ENCODE measurements at regions not wholly inside any gene's neighbourhood (a gene's known extent, or its start where the extent isn't known, plus 50 kb on each side); places are given as distances from the start of the nearest gene placed in this dataset.

GRCh38 chr3:30258426-30259392 is 347.7 kb upstream of the TGFBR2 start:
- no peak overlapping the region for H3K27ac ChIP-seq (ENCODE audit: insufficient read depth, low read length)
- H3K36me3 ChIP-seq (ENCODE audit: control insufficient read depth, insufficient read depth, low read length) = no peaks in the 10 kb centered on the region
- H3K9ac ChIP-seq (ENCODE audit: insufficient read depth, low read length) = no peak overlapping the region
- H3K9me3 ChIP-seq (ENCODE audit: control insufficient read depth, insufficient read depth, low read depth, low read length) = no peaks in the 10 kb centered on the region
- H4K20me1 ChIP-seq (ENCODE audit: control insufficient read depth, extremely low read depth, insufficient read depth, low read length) = no peaks in the 10 kb centered on the region
- H2AFZ ChIP-seq (ENCODE audit: low read length) = no peak overlapping the region
- DNase-seq (ENCODE audit: low read depth in 2 of 2) = peak in 1 of 2 donors; percentile 44
- H3K79me2 ChIP-seq (ENCODE audit: control insufficient read depth, insufficient read depth, low read length) = no peaks in the 10 kb centered on the region
- TF ChIP-seq CTCF (conservative IDR thresholded peaks at IDR 0.05 in 1 of 2, IDR thresholded peaks at IDR 0.05 in 1 of 2; ENCODE audit: low read depth in 1 of 2, low read length in 2 of 2) = no peak
- no peak for TF ChIP-seq EZH2 (IDR thresholded peaks at IDR 0.05; ENCODE audit: low read length, missing control alignments)
- no peak overlapping the region for H3K4me2 ChIP-seq (ENCODE audit: extremely low read depth, insufficient read depth, low read length)
- no peak overlapping the region for H3K4me3 ChIP-seq (replicated peaks in 1 of 4; ENCODE audit: control extremely low read depth in 1 of 4, insufficient read depth in 1 of 4, low read depth in 3 of 4, low read length in 4 of 4)
- H3K4me1 ChIP-seq (ENCODE audit: control insufficient read depth, extremely low read depth, insufficient read depth, low read length) = peaks cover 11% of the 10 kb centered on the region
- H3K27me3 ChIP-seq (ENCODE audit: control insufficient read depth, insufficient read depth, low read length) = no peaks in the 10 kb centered on the region

- Histone ChIP-seq H3K36me3 (ENCODE audit: control insufficient read depth, insufficient read depth, low read length) (no peaks in the 10 kb centered on the region), H3K9ac (ENCODE audit: insufficient read depth, low read length) (no peak overlapping the region), H3K4me2 (ENCODE audit: extremely low read depth, insufficient read depth, low read length) (no peak overlapping the region), H3K27ac (ENCODE audit: insufficient read depth, low read length) (no peak overlapping the region), H3K79me2 (ENCODE audit: control insufficient read depth, insufficient read depth, low read length) (no peaks in the 10 kb centered on the region), H3K4me3 (replicated peaks in 1 of 4; ENCODE audit: control extremely low read depth in 1 of 4, insufficient read depth in 1 of 4, low read depth in 3 of 4, low read length in 4 of 4) (no peak overlapping the region), H3K4me1 (ENCODE audit: control insufficient read depth, extremely low read depth, insufficient read depth, low read length) (peaks cover 12% of the 10 kb centered on the region), H4K20me1 (ENCODE audit: control insufficient read depth, extremely low read depth, insufficient read depth, low read length) (no peaks in the 10 kb centered on the region), H2AFZ (ENCODE audit: low read length) (no peak overlapping the region), H3K27me3 (ENCODE audit: control insufficient read depth, insufficient read depth, low read length) (no peaks in the 10 kb centered on the region), H3K9me3 (ENCODE audit: control insufficient read depth, insufficient read depth, low read depth, low read length) (no peaks in the 10 kb centered on the region)
- no peak for DNase-seq (ENCODE audit: low read depth in 2 of 2)
- TF ChIP-seq EZH2 (IDR thresholded peaks at IDR 0.05; ENCODE audit: low read length, missing control alignments) (no peak), CTCF (conservative IDR thresholded peaks at IDR 0.05 in 1 of 2, IDR thresholded peaks at IDR 0.05 in 1 of 2; ENCODE audit: low read depth in 1 of 2, low read length in 2 of 2) (no peak)
These were observed 346.7 kb upstream of the TGFBR2 start for GRCh38 chr3:30259730-30260129.

- no peak for TF ChIP-seq CTCF (conservative IDR thresholded peaks at IDR 0.05 in 1 of 2, IDR thresholded peaks at IDR 0.05 in 1 of 2; ENCODE audit: low read depth in 1 of 2, low read length in 2 of 2)
- no peak for TF ChIP-seq EZH2 (IDR thresholded peaks at IDR 0.05; ENCODE audit: low read length, missing control alignments)
- H3K4me3 ChIP-seq (replicated peaks in 1 of 4; ENCODE audit: control extremely low read depth in 1 of 4, insufficient read depth in 1 of 4, low read depth in 3 of 4, low read length in 4 of 4) = no peak overlapping the region
- H2AFZ ChIP-seq (ENCODE audit: low read length) = no peak overlapping the region
- DNase-seq (ENCODE audit: low read depth in 2 of 2) = peak; percentile 12 to 57
- H4K20me1 ChIP-seq (ENCODE audit: control insufficient read depth, extremely low read depth, insufficient read depth, low read length) = no peaks in the 10 kb centered on the region
- H3K4me2 ChIP-seq (ENCODE audit: extremely low read depth, insufficient read depth, low read length) = no peak overlapping the region
- H3K79me2 ChIP-seq (ENCODE audit: control insufficient read depth, insufficient read depth, low read length) = no peaks in the 10 kb centered on the region
- no peaks in the 10 kb centered on the region for H3K36me3 ChIP-seq (ENCODE audit: control insufficient read depth, insufficient read depth, low read length)
- no peak overlapping the region for H3K9ac ChIP-seq (ENCODE audit: insufficient read depth, low read length)
- peaks cover 12% of the 10 kb centered on the region for H3K4me1 ChIP-seq (ENCODE audit: control insufficient read depth, extremely low read depth, insufficient read depth, low read length)
- H3K9me3 ChIP-seq (ENCODE audit: control insufficient read depth, insufficient read depth, low read depth, low read length) = no peaks in the 10 kb centered on the region
- no peak overlapping the region for H3K27ac ChIP-seq (ENCODE audit: insufficient read depth, low read length)
- H3K27me3 ChIP-seq (ENCODE audit: control insufficient read depth, insufficient read depth, low read length) = no peaks in the 10 kb centered on the region
These were observed 345.6 kb upstream of the TGFBR2 start for GRCh38 chr3:30260762-30261161.

Data from fibroblast of lung (primary cell).